ENCODE measurements at regions not wholly inside any gene's neighbourhood (a gene's known extent, or its start where the extent isn't known, plus 50 kb on each side); places are given as distances from the start of the nearest gene placed in this dataset.

DNA sequence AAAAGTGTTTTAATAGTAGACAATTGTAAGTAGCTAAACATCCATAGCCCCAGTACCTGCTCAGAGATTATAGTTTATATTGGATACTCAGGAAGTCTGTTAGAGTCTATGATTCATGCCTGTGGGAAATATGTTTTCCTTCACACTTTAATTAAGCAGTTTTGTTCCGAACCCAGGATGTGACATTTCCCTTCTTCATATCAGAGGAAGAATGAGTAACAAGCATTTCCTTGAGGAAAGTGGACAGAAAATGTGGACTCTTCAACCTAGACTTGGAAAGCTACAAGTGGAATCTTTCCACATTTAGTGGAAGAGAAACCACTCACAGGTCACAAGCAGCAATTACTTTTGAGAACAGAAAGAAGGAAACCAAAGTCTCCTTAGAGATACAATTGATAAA is 419.4 kb downstream of the C4orf33 start:
- 56% methylated on average over 1 of the region's 1 CpG for WGBS
- Histone ChIP-seq H3K36me3 (ENCODE audit: control insufficient read depth in 4 of 4, insufficient read depth in 3 of 4, low read depth in 1 of 4, low read length in 3 of 4) (no peaks in the 10 kb centered on the region), H3K9me3 (ENCODE audit: control insufficient read depth in 4 of 4, low read length in 3 of 4) (no peaks in the 10 kb centered on the region), H3K4me1 (ENCODE audit: control insufficient read depth in 4 of 4, insufficient read depth in 4 of 4, low read length in 3 of 4) (no peaks in the 10 kb centered on the region), H3K27me3 (ENCODE audit: control insufficient read depth in 4 of 4, insufficient read depth in 4 of 4, low read length in 3 of 4) (peaks cover 0 to 4% (median 0%) of the 10 kb centered on the region in 4 donors), H3K4me3 (ENCODE audit: low read depth in 1 of 3, low read length in 3 of 3) (no peak overlapping the region), H3K27ac (ENCODE audit: low read depth in 1 of 2, low read length in 2 of 2) (no peak overlapping the region), H3K9ac (ENCODE audit: low read depth in 1 of 2, low read length in 2 of 2) (no peak overlapping the region)
- TF ChIP-seq HNF4G (IDR thresholded peaks at IDR 0.05) = no peak
- no peak for TF ChIP-seq NR2F2 (IDR thresholded peaks at IDR 0.05)
- no peak for TF ChIP-seq GABPA (IDR thresholded peaks at IDR 0.05 in 1 of 2, conservative IDR thresholded peaks at IDR 0.05 in 1 of 2)
- TF ChIP-seq, protein P1, sequence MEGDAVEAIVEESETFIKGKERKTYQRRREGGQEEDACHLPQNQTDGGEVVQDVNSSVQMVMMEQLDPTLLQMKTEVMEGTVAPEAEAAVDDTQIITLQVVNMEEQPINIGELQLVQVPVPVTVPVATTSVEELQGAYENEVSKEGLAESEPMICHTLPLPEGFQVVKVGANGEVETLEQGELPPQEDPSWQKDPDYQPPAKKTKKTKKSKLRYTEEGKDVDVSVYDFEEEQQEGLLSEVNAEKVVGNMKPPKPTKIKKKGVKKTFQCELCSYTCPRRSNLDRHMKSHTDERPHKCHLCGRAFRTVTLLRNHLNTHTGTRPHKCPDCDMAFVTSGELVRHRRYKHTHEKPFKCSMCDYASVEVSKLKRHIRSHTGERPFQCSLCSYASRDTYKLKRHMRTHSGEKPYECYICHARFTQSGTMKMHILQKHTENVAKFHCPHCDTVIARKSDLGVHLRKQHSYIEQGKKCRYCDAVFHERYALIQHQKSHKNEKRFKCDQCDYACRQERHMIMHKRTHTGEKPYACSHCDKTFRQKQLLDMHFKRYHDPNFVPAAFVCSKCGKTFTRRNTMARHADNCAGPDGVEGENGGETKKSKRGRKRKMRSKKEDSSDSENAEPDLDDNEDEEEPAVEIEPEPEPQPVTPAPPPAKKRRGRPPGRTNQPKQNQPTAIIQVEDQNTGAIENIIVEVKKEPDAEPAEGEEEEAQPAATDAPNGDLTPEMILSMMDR (IDR thresholded peaks at IDR 0.05; ENCODE audit: low read depth, low read length, missing input control) = no peak
- TF ChIP-seq FOXA1 (IDR thresholded peaks at IDR 0.05) = no peak
- TF ChIP-seq, protein P2, sequence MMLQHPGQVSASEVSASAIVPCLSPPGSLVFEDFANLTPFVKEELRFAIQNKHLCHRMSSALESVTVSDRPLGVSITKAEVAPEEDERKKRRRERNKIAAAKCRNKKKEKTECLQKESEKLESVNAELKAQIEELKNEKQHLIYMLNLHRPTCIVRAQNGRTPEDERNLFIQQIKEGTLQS (IDR thresholded peaks at IDR 0.05) = no peak
- no peak for TF ChIP-seq FOXA2 (IDR thresholded peaks at IDR 0.05)
- TF ChIP-seq HNF4A (conservative IDR thresholded peaks at IDR 0.05) = no peak
- TF ChIP-seq, protein P3, sequence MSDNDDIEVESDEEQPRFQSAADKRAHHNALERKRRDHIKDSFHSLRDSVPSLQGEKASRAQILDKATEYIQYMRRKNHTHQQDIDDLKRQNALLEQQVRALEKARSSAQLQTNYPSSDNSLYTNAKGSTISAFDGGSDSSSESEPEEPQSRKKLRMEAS (IDR thresholded peaks at IDR 0.05) = no peak
- TF ChIP-seq, protein P4, sequence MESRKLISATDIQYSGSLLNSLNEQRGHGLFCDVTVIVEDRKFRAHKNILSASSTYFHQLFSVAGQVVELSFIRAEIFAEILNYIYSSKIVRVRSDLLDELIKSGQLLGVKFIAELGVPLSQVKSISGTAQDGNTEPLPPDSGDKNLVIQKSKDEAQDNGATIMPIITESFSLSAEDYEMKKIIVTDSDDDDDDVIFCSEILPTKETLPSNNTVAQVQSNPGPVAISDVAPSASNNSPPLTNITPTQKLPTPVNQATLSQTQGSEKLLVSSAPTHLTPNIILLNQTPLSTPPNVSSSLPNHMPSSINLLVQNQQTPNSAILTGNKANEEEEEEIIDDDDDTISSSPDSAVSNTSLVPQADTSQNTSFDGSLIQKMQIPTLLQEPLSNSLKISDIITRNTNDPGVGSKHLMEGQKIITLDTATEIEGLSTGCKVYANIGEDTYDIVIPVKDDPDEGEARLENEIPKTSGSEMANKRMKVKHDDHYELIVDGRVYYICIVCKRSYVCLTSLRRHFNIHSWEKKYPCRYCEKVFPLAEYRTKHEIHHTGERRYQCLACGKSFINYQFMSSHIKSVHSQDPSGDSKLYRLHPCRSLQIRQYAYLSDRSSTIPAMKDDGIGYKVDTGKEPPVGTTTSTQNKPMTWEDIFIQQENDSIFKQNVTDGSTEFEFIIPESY (IDR thresholded peaks at IDR 0.05) = no peak
- no peak for DNase-seq (ENCODE audit: low spot score)

DNA sequence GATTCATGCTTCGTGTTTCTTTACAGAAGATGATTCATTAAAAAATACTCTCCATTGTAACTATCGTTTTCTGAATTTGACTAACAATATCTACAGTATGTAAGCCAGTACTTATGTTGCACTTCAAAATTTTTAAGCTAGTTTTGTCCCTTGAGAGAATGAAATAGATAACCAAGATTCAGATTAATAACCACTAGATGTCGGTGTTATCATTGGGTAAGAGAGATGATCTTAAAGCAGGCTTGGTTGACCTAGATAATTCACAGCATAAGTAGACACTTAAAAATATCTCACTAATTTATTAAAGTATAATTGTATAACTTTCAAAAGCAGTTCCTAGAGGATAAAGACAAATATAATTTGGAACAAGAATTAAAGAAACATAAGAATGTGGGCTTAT is 430.9 kb downstream of the C4orf33 start:
- H3K9ac ChIP-seq (ENCODE audit: low read depth in 1 of 2, low read length in 2 of 2) = no peak overlapping the region
- no peak for DNase-seq (ENCODE audit: low spot score)
- no peaks in the 10 kb centered on the region for H3K27me3 ChIP-seq (ENCODE audit: control insufficient read depth in 4 of 4, insufficient read depth in 4 of 4, low read length in 3 of 4)
- H3K4me1 ChIP-seq (ENCODE audit: control insufficient read depth in 4 of 4, insufficient read depth in 4 of 4, low read length in 3 of 4) = no peaks in the 10 kb centered on the region
- H3K27ac ChIP-seq (ENCODE audit: low read depth in 1 of 2, low read length in 2 of 2) = no peak overlapping the region
- TF ChIP-seq RAD21 (IDR thresholded peaks at IDR 0.05) = peak; percentile 78 to 80
- TF ChIP-seq, protein P2 (IDR thresholded peaks at IDR 0.05) = no peak
- TF ChIP-seq, protein P1 (IDR thresholded peaks at IDR 0.05; ENCODE audit: low read depth, low read length, missing input control) = peak; percentile 35
- no peak for TF ChIP-seq TAF1 (conservative IDR thresholded peaks at IDR 0.05)
- TF ChIP-seq, protein P5, sequence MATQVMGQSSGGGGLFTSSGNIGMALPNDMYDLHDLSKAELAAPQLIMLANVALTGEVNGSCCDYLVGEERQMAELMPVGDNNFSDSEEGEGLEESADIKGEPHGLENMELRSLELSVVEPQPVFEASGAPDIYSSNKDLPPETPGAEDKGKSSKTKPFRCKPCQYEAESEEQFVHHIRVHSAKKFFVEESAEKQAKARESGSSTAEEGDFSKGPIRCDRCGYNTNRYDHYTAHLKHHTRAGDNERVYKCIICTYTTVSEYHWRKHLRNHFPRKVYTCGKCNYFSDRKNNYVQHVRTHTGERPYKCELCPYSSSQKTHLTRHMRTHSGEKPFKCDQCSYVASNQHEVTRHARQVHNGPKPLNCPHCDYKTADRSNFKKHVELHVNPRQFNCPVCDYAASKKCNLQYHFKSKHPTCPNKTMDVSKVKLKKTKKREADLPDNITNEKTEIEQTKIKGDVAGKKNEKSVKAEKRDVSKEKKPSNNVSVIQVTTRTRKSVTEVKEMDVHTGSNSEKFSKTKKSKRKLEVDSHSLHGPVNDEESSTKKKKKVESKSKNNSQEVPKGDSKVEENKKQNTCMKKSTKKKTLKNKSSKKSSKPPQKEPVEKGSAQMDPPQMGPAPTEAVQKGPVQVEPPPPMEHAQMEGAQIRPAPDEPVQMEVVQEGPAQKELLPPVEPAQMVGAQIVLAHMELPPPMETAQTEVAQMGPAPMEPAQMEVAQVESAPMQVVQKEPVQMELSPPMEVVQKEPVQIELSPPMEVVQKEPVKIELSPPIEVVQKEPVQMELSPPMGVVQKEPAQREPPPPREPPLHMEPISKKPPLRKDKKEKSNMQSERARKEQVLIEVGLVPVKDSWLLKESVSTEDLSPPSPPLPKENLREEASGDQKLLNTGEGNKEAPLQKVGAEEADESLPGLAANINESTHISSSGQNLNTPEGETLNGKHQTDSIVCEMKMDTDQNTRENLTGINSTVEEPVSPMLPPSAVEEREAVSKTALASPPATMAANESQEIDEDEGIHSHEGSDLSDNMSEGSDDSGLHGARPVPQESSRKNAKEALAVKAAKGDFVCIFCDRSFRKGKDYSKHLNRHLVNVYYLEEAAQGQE (IDR thresholded peaks at IDR 0.05) = no peak
- no peaks in the 10 kb centered on the region for H3K36me3 ChIP-seq (ENCODE audit: control insufficient read depth in 4 of 4, insufficient read depth in 3 of 4, low read depth in 1 of 4, low read length in 3 of 4)
- WGBS = 38% methylated on average over 3 of the region's 3 CpGs
- no peaks in the 10 kb centered on the region for H3K9me3 ChIP-seq (ENCODE audit: control insufficient read depth in 4 of 4, low read length in 3 of 4)
- no peak overlapping the region for H3K4me3 ChIP-seq (ENCODE audit: low read depth in 1 of 3, low read length in 3 of 3)
